ENCODE measurements at regions not wholly inside any gene's neighbourhood (a gene's known extent, or its start where the extent isn't known, plus 50 kb on each side); places are given as distances from the start of the nearest gene placed in this dataset.
A peak's percentile ranks its signal among the peaks of the same experiment; 100 is the strongest.

DNA sequence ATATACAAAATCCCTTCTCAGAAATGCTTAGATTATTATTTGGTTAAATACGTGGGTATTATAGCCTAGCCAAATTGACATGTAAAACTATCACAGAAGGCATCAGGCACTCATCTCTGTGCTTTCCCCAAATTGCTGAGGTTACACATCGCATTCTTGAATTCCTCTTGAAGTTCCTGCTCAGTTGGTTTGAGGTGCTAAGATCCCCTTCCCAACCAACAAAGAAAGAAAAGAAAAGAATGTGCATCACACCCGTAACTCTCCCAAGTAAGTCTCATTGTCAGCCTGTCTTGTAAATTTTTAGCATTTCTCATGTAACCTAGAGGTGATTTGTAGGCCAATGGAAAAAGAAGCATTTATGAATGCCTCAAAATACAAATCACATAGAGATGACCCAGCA lies 539.2 kb upstream of the PRMT6 start:
- DNase-seq = no peak

GRCh38 chr1:106523497-106523896 lies 533.0 kb upstream of the PRMT6 start:
- DNase-seq = no peak

GRCh38 chr1:106524631-106525030 lies 531.8 kb upstream of the PRMT6 start:
- DNase-seq = no peak

- DNase-seq = peak; percentile 74
These were observed 529.8 kb upstream of the PRMT6 start for GRCh38 chr1:106526650-106527049.

GRCh38 chr1:106534612-106535011 lies 521.9 kb upstream of the PRMT6 start:
- no peak for DNase-seq

DNA sequence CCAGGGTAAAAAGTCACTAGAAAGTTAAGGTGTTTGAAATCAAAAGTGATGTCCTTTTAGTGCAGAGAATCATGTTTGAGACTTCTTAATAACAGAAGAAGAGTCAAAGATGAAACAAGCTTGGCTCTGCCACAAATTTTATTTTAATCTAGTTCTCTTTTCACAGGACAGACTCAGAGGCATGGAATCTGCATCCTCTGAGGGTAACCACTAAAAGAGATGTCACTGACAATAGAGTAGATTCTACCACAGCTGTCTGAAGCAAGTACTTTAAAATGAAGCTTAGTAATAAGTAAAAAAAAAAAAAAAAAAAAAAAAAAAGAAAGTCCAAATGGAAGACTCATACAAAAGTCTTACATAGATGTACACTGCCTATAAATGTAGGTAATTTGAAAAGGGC lies 519.7 kb upstream of the PRMT6 start:
- no peak for DNase-seq

GRCh38 chr1:106548726-106549125 lies 507.7 kb upstream of the PRMT6 start:
- no peak for DNase-seq

GRCh38 chr1:106554294-106554693 lies 502.2 kb upstream of the PRMT6 start:
- DNase-seq = peak; percentile 1

GRCh38 chr1:106555571-106555970 lies 500.9 kb upstream of the PRMT6 start:
- no peak for DNase-seq

DNA sequence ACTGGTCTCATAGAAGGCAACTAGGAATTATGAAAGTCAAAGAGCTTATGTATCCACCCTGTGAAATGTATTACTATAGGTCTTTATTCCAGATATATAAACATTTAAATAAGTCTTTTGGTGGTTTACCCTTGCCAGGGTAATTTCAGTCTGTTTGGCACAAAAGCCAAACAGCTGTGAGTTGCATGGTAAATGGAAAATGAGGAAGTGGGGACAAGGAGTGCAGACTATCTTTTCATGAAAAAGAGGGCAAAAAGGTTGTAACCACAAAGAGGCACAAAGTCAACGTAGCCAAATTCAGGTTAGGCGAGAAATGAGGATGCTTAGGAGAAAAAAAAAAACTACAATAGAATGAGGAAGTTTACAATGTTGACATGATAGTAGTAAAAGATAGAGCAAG lies 492.3 kb upstream of the PRMT6 start:
- DNase-seq = no peak

DNA sequence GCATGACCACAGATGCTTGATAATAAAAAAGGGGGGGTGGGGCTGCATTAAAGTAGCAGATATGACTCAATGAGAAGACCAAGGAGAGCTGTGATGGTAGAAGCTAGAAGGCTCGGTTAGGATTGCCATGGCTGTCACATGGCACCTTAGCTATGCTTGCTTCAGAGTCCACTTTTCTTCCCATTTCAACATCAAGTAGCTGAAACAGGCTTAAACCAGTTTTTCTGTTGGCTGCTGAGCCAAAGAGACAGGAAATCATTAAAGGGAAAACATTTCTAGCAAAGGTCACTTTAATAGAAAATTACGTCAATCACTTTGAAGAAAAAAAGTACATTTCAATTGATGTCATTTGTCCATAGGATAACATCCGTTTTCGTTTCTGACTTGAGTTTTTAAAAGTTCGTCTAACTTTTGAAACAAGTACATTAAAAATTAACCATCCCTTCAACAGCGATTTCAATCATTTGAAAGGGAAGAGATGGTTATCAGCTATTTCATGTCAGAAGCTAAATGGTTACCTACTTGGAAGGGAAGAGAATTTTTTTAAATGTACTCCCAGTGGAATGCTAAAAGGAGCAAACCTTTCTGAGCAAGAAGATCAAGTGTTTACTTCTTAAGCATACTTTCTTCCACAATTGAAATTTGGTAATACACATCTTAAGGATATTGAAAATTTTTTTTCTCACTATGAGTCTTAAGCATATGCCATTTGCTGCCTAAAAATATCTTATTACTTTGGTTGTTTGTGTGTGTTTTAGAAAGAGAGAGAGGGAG lies 488.1 kb upstream of the PRMT6 start:
- no peak for DNase-seq

DNA sequence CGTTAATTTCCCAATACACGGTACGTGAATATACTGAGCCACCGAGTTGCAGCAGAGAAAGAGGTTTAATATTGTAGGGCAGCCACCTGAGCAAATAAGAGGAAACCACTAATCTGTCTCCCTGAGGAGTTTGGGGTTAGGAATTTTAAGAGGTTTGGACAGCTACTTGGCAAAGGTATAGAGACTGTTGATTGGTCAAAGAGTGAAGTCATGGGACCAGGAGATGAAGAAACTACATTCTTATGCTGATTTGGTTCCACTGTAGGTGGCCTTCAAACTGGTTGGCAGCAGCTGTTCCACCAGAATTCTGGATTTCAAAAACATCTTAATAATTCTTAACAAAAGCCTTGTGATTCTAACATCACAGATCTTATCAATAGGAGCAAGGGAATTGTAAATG lies 485.4 kb upstream of the PRMT6 start:
- DNase-seq = no peak

DNA sequence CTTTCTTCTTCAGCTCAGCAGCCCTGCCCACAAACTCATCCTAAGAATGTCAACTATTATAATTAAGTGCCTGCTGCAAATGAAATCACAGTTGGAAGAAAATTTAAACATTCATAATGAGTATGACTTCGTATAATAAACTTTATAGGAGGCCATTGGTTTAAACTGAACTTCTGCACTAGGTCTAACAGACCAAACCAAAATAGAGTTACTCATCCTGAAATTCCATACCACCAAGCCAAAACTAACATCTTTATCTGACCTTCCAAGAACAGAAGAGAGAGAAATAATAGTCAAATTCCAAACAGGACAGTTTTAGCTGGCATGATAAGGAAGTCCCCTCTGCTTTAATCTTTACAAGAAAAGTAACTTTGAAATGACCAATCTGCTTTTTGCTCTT lies 472.4 kb upstream of the PRMT6 start:
- peak; percentile 2 for DNase-seq

DNA sequence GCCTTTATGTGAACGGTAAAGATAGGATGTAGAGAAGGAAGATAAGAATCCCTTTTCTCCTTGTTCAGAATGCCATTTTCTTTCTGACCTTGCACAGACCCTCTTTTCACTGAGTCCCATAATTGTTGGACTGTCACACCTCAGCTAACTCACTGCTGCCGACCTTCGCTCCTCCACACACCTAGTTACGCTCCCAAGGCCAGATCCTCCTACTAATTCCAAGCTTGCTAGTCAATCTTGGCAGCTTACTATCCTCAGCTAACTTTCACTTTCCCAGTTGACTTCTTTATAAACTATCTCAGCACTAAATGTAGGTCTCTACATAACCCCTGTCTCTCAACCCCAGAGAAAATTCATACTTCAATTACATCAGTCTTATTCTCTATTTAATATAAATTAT lies 471.8 kb upstream of the PRMT6 start:
- DNase-seq = peak; percentile 24

DNA sequence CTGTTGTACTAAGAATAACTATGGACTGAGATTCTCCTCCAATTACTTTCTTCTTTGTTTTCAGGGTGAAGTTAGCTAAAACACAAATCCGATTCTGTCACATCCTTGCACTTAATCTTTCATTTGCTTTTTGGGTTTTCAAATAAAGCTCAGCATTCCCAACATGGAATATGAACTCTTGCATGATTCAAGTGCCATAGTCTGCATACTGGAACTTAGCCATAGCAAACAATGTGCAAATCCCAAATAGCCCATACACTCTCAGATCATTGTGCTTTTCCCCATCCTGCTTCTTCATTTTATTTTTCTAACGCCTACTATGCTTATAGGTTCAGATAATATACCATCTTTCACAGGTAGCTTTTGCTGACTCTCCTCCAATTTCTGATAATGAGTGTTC lies 455.8 kb upstream of the PRMT6 start:
- no peak for DNase-seq

DNA sequence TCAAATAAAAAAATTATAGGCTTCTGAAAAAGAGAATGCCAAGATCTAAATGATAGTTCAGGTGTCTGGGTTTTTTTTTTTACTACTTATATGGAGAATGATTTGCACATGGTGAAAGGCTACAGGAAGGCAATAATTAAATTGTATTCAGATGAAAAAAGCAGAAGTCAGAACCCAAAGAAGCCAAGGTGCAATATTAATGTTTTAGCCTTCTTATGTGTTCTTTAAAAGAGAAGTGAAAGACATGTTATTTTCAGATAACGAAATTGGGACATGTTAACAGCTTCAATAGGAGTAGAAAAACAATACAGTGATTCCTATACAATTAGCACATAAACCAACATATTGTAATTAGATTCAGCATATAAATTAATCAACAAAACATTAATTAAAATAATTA lies 452.9 kb upstream of the PRMT6 start:
- DNase-seq = no peak

GRCh38 chr1:106608841-106609240 lies 447.6 kb upstream of the PRMT6 start:
- no peak for DNase-seq

GRCh38 chr1:106613068-106613467 lies 443.4 kb upstream of the PRMT6 start:
- DNase-seq = no peak

DNA sequence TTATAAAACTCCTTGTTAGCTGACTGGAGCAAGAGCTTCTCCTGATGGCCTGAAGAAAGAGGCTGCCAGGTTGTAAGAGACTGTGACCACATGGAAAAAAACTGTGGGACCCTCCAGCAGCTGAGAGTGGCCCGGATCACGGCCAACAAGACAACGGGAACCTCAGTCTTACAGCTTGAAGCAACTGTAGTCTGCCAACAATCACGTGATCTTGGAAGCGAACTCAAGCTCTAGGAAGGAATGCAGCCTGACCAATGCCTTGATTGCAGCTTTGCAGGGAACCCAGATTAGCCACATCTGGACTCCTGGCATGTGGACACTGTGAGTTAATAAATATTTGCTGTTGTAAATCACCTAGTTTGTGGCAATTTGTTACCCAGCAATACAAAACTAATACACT lies 442.6 kb upstream of the PRMT6 start:
- no peak for DNase-seq

GRCh38 chr1:106615473-106615872 lies 441.0 kb upstream of the PRMT6 start:
- no peak for DNase-seq

GRCh38 chr1:106619080-106619826 lies 437.2 kb upstream of the PRMT6 start:
- no peak for DNase-seq

DNA sequence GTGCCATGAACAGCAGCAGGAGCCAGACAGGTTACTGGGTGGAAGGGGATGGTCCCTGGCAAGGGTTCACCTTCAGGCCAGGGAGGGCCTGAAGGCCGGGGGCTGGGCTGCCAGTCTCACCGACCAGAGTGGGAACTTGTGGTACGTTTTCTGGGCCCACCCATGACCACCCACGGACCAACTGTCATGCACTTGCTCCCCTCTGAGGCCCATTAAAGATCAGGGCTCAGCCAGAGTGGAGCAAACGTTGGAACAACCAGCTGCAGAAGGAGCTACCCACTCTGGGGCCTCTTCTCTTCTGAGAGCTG lies 436.7 kb upstream of the PRMT6 start:
- DNase-seq = no peak

GRCh38 chr1:106620521-106620954 lies 435.9 kb upstream of the PRMT6 start:
- DNase-seq = peak; percentile 76

DNA sequence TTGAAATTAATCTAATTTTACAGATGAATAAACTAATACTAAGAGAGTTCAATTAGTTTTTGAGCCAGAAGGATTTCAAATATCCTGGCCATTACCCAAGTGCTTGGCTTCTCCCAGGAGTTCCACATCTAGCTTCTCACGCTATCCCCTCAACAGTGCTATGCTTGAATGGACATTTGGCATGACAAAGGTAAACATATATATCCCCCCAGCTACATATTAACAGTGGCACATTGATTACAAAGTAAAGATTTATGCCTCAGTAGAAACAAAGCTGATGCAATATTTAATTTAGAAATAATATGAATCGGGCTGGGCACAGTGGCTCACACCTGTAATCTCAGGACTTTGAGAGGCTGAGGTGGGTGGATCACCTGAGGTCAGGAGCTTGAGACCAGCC lies 434.6 kb upstream of the PRMT6 start:
- no peak for DNase-seq

DNA sequence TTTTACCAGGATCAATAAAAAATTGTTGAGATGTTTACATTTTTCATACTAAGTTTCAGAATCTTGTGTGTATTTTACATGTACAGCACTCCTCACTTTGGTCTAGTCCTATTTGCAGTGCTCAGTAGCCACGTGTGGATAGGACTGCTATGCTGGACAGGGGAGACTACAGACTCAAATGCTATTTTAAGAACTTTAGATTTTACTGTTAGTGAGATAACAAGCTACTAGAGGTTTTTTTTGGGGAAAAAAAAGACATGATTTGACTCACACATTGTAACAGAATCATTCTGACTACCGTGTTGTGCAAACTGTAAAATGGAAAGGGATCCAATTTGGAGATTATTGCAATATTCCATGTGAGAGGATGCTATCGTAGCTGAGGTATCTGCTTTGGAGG lies 418.9 kb upstream of the PRMT6 start:
- no peak for DNase-seq

All from NCI-H226 (cell line).